ENCODE measurements at regions not wholly inside any gene's neighbourhood (a gene's known extent, or its start where the extent isn't known, plus 50 kb on each side); places are given as distances from the start of the nearest gene placed in this dataset.

DNA sequence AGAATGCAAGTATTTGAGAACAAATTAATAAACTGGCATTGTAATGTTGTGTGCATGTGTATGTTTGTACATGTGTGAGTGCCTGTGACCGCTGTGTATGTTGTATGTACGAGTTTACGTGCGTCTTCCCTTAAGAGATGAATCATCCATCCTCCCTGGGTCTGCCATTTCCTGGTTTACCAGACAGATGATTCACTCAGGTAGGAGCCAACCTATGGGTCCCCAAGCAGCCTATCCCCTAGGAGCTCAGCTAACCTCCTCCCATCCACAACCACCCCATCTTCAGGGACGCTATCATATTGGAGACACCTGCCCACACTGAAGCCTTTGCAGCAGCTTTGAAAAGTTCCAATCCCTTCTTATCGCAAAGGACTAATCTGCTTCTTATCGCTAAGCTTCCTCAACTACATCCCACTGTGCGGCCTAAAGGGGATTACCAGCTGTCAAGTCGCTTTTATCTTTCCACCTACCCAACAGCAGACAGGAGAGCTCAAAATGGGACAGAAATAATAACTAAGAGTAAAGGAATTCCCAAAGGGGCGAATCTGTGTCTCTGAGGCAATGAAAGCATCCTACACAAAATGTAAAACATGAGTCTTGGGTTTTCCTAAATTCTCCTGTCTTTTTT, 81.5 kb upstream of the TMCC3 start:
- no peak for DNase-seq (ENCODE audit: low read depth)
- no peak overlapping the region for H3K4me3 ChIP-seq (ENCODE audit: low read depth, low read length)

GRCh38 chr12:94730847-94731246, 80.5 kb upstream of the TMCC3 start:
- DNase-seq (ENCODE audit: low read depth) = no peak
- no peak overlapping the region for H3K4me3 ChIP-seq (ENCODE audit: low read depth, low read length)

- no peak for DNase-seq (ENCODE audit: low read depth)
- H3K4me3 ChIP-seq (ENCODE audit: low read depth, low read length) = no peak overlapping the region
Observed at GRCh38 chr12:94726236-94726835, 76.0 kb upstream of the TMCC3 start.

- DNase-seq (ENCODE audit: low read depth) = no peak
Observed at GRCh38 chr12:94725375-94726168, 75.2 kb upstream of the TMCC3 start.

DNA sequence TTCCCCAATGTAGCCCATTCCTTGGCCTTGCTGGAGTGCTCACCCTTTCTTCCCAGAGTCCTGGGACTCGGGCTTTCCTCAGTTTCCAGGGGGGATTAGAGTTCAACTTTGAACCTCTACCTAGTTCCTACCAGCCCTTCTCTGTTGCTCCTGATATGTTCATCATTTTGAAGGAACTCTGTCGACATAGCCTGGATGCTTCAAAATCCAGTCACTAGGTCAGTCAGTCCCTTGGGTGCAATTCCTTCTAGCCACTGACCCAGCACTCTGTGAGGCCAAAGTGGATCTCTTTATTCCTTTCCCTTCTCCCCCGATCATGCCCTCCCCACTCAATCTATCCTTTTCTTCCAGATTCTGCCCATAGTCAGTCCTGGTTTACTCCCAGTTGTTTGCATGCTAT, 72.3 kb upstream of the TMCC3 start:
- no peak for DNase-seq (ENCODE audit: low read depth)
- no peak overlapping the region for H3K4me3 ChIP-seq (ENCODE audit: low read depth, low read length)

More at GRCh38 chr12:94725375-94726168, 75.2 kb upstream of the TMCC3 start:
- no peak overlapping the region for H3K4me3 ChIP-seq (ENCODE audit: low read depth, low read length)

GRCh38 chr12:94721173-94721572, 70.8 kb upstream of the TMCC3 start:
- no peak overlapping the region for H3K4me3 ChIP-seq (ENCODE audit: low read depth, low read length)
- no peak for DNase-seq (ENCODE audit: low read depth)

DNA sequence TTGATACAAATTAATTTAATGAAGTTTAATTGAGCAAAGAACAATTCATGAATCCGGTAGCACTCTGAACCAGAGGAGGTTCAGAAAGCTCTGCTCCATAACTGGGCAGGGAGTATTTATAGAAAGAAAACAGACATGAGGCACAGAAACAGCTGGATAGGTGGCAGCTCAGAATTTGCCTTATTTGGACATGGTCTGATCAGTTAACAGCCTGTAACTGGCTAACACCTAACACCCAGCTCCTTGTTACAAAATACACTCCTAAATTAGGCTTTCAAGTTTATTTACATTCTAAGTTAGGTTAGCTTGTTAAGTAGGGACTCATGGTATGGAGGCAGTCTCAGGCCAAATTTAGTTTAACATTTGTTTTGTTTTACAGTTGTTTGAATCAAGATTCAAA, 67.8 kb upstream of the TMCC3 start:
- DNase-seq (ENCODE audit: low read depth) = no peak
- no peak overlapping the region for H3K4me3 ChIP-seq (ENCODE audit: low read depth, low read length)

DNA sequence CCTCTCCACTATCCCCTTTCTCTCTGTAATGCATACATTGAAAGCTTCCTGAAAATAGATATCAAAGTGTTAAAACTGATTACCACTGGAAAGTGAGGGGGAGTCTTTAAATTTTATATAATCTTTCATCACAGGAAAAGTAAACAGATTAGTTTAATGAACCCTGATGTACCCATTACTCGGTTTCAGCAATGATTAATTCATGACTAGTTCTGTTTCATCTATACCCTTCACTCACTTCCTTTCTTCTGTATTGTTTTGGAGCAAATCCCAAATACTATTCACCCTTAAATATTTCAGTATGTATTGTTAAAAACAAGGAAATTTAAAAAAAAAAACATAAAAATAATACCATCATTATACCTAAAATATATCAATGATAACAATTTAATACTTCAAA, 67.3 kb upstream of the TMCC3 start:
- no peak for DNase-seq (ENCODE audit: low read depth)
- no peak overlapping the region for H3K4me3 ChIP-seq (ENCODE audit: low read depth, low read length)

DNA sequence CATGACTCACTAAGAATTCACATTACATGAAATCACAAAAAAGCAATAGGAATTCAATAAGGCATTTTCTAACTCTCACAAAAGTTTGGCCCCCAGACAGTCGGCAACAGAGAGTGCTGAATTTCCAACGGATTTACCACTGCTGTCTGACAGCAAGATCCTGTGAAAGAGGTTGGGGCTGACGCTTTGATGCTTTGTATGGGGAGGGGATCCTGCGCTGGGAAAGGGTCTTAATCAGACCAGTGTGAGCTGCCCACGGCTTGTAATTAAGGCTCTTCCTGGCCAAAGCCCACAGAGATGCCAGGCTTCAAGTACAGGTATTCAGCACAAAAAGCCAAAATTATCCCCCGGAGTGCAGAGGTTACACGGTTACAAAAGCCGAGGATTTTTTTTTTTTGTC, 66.8 kb upstream of the TMCC3 start:
- no peak for DNase-seq (ENCODE audit: low read depth)
- H3K4me3 ChIP-seq (ENCODE audit: low read depth, low read length) = no peak overlapping the region

DNA sequence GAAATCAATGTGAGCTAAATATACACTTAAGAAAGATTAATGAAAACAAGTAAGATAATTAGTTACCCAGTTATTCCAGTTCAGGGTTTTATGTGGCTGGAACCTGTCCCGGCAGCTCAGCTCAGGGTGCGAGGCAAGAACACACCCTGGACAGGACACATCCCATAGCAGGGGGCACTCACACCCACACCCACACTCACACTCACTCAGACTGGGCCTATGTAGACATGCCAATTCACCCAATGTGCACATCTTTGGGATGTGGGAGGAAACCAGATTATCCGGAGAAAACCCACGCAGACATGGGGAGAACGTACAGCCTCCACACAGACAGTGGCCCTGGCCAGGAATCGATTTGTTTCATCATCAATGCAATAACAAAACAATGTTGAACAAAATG, 66.0 kb upstream of the TMCC3 start:
- no peak overlapping the region for H3K4me3 ChIP-seq (ENCODE audit: low read depth, low read length)
- no peak for DNase-seq (ENCODE audit: low read depth)

GRCh38 chr12:94714378-94715114, 64.2 kb upstream of the TMCC3 start:
- H3K4me3 ChIP-seq (ENCODE audit: low read depth, low read length) = no peak overlapping the region
- DNase-seq (ENCODE audit: low read depth) = peak; percentile 83

DNA sequence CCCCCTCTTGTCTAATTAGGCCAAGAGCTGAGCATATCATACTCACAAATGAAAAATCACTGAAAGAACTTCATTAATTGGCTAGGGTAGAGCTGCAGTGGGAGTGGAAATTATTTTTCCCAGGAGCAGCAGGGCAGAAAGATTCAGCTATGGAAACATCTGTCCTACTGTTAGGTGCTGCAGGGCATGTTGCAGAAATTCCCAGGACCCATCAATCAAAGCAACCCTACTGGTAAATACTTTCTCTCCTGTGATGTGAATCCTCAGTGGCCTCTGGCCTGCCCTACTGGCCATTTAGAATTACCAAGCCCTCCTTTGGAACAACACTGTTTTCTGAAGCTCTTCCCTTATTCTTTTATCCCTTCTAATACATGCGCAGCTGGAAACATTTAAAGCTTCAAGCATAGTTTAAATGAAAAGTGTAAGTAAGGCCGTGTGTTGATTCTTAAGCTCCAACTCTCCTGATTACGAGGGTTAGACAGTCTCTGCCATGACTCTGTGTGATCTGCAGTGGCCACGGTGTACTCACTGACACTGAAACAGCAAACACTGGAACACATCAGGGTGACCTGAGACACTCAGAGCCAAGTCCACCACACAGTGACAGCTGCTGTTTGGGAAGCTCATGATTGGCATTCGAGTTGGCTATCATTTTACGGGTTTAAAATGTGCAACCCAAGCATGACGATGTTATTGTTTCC, 62.6 kb upstream of the TMCC3 start:
- H3K4me3 ChIP-seq (ENCODE audit: low read depth, low read length) = no peak overlapping the region
- no peak for DNase-seq (ENCODE audit: low read depth)

DNA sequence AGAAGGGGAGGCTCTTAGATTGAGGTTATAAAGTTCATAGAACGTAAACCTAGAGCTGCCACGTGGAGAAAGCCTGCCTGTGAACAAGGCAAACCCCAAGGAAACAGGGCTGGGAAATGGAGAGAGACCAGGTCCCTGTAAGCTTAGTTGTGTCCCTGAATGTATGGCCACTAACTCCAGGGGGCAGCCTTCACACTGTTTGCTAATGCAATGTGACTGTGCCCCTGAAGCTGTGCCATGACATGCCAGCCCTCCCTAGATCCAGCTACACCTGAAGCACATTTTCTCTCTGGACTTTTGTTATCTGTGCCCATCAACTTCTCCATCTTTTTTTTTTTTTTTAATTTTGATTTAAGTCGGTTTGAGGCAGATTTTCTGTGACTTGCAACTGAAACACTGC, 60.6 kb upstream of the TMCC3 start:
- no peak overlapping the region for H3K4me3 ChIP-seq (ENCODE audit: low read depth, low read length)
- DNase-seq (ENCODE audit: low read depth) = no peak

DNA sequence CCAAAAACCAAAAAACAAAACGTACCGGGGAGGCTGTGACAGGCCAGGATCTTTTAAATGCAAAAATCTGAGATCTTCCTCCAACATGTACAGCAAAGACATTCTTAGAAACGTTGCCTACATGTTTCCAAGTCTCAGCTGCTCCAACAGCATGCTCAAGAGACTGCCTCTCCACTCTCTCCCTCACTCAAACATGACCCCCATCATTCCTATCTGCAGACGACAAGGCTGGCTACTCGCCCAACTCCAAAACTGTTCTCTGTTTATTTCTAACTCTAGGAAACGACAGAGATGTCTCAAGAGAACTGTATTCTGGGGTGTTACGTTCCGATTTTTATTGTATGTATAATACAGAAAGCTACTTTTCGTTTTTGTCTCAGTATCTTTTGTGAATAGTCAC, 57.5 kb upstream of the TMCC3 start:
- H3K4me3 ChIP-seq (ENCODE audit: low read depth, low read length) = no peak overlapping the region
- peak; percentile 70 for DNase-seq (ENCODE audit: low read depth)

- no peak for DNase-seq (ENCODE audit: low read depth)
- H3K4me3 ChIP-seq (ENCODE audit: low read depth, low read length) = no peak overlapping the region
Observed at GRCh38 chr12:94707036-94707435, 56.7 kb upstream of the TMCC3 start.

- no peak for DNase-seq (ENCODE audit: low read depth)
- no peak overlapping the region for H3K4me3 ChIP-seq (ENCODE audit: low read depth, low read length)
Observed at GRCh38 chr12:94706250-94706661, 55.9 kb upstream of the TMCC3 start.

DNA sequence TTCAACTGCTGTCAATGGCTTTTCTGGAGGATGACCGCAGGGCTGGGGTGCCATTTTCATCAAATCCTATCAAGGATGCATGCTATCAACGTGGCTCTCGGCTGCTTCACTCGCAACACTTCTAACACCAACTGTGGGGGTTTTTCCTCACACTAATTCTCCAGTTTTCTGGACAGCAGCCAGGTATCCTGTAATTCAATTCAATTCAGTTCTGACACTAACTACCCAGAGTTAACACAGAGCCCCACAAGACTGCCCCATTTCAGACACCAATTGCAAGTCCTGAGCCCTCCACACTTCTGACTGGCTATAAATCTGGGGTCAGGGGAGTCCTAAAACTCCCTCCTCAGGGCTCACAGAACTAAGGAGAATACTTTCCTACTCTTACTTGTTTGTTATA, 55.3 kb upstream of the TMCC3 start:
- H3K4me3 ChIP-seq (ENCODE audit: low read depth, low read length) = no peak overlapping the region
- DNase-seq (ENCODE audit: low read depth) = no peak

DNA sequence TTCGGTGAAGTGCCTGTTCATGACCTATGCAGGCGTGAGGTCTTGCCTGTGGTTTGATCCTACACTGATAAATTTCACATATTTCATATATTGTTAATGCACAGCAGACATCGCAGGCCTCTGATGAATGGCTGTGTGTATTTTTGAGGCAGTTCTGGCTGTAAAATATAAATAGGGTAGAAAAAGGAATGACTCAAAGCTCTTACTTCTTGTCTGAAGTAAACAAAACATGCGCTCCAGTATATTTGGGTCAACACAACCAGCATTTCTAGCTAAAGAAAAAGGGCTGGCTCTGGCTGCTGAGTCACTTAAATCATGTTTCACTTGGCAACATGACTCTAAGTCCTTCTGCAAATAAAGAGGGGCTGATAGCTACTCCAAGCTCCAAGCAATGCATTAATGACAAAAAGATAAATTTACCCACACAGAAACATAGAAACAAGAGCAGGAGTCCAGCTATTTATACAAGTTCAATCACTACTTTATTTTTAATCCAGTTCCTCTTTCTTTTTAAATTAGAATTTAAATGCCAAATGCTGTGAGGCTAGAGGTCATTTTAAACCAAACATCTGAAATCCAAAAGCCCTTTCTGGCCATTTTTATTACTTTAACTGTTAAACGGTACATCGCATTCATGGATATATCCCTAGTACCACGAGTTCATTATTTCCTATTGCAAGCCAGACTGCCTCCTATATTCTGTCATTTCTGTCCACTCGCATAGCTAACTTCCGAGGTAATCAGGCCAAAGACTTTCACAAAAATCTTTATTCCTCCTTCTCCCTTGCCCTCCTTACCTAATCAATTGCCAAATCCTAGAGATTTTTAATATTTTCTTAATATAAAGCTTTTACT, 54.3 kb upstream of the TMCC3 start:
- peak; percentile 76 for DNase-seq (ENCODE audit: low read depth)
- no peak overlapping the region for H3K4me3 ChIP-seq (ENCODE audit: low read depth, low read length)

DNA sequence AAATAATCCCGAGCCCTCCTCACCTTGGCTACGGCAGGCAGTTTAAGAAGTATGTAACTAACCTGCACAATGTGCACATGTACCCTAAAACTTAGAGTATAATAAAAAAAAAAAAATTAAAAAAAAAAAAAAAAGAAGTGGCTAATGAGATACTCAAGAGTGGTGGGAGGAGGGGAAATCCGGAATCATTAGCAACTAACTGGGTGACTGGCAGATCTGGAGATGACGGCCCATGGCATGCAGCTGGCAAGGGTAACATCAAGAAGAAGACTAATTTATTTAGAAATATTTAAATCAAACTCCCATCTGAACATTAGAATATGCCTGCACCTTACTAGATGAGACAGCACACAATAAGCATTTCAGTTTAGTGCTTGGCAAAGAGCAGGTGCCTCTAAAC, 52.3 kb upstream of the TMCC3 start:
- no peak overlapping the region for H3K4me3 ChIP-seq (ENCODE audit: low read depth, low read length)
- DNase-seq (ENCODE audit: low read depth) = no peak
